Caco-2 (cell line): ENCODE measurements at regions not wholly inside any gene's neighbourhood (a gene's known extent, or its start where the extent isn't known, plus 50 kb on each side); places are given as distances from the start of the nearest gene placed in this dataset.

Experiments
- BruUV-seq: library from RNA; stranded (reverse); fragments of 400-500 nt; replicated peaks from 2 replicates; lab custom pipeline; 2021; lab: Mats Ljungman, UMichigan
- CTCF ChIA-PET: fragments of 300-600 bp; sonication (Branson Sonifier 250); formaldehyde crosslinking; loops from one replicate; lab custom pipeline; 2022; ENCODE audit warnings: antibody characterized with exemption; lab: Charles Lee
- POLR2A ChIA-PET: fragments of 300-600 bp; sonication (Branson Sonifier 250); formaldehyde crosslinking; loops from one replicate; lab custom pipeline; 2022; ENCODE audit warnings: antibody characterized with exemption; lab: Charles Lee
- DNase-seq, 2 experiments: peaks; one replicate each; pipeline versions ENCODE4 v3.0.0 to v3.0.0-alpha.2; 2020 to 2022
- H3K27me3 ChIP-seq: replicated peaks from 2 replicates; pipeline ENCODE4 v1.6.0; 2011; ENCODE audit warnings: low read length; ENCODE audit not compliant: control insufficient read depth, insufficient read depth
- H3K36me3 ChIP-seq: 2 replicates; pipeline ENCODE4 v1.5.1; 2011; ENCODE audit warnings: low read length; ENCODE audit not compliant: control insufficient read depth, insufficient read depth
- H3K4me1 ChIP-seq: fragments of 250-450 bp; sonication (Bioruptor Pico); 2 replicates; pipeline ENCODE4 v1.5.1; 2020; ENCODE audit warnings: mild to moderate bottlenecking
- H3K4me3 ChIP-seq: 2 replicates; pipeline ENCODE4 v1.5.1; 2011; ENCODE audit warnings: low read depth, mild to moderate bottlenecking, control low read depth, low read length
- H3K9me3 ChIP-seq: fragments of 250-450 bp; sonication (Bioruptor Pico); 2 replicates; pipeline ENCODE4 v1.5.1; 2020; ENCODE audit warnings: mild to moderate bottlenecking, moderate library complexity
- H3K27ac Mint-ChIP-seq: one replicate; pipeline ENCODE4 v1.8.0; 2022; ENCODE audit warnings: mixed read lengths; ENCODE audit not compliant: unreplicated experiment
- H3K27me3 Mint-ChIP-seq: one replicate; pipeline ENCODE4 v1.8.0; 2022; ENCODE audit warnings: mixed read lengths; ENCODE audit not compliant: insufficient read depth, unreplicated experiment
- H3K36me3 Mint-ChIP-seq: one replicate; pipeline ENCODE4 v1.8.0; 2022; ENCODE audit warnings: mild to moderate bottlenecking, mixed read lengths; ENCODE audit not compliant: insufficient read depth, unreplicated experiment
- H3K4me1 Mint-ChIP-seq: one replicate; pipeline ENCODE4 v1.8.0; 2022; ENCODE audit warnings: low read depth, mixed read lengths; ENCODE audit not compliant: unreplicated experiment
- H3K4me3 Mint-ChIP-seq: one replicate; pipeline ENCODE4 v1.8.0; 2022; ENCODE audit warnings: mild to moderate bottlenecking, moderate library complexity, mixed read lengths; ENCODE audit not compliant: unreplicated experiment
- H3K9me3 Mint-ChIP-seq: one replicate; pipeline ENCODE4 v1.8.0; 2022; ENCODE audit warnings: mixed read lengths; ENCODE audit not compliant: unreplicated experiment
- intact Hi-C: fragments of 100-400 bp; cut with micrococcal nuclease; formaldehyde crosslinking; loops from one replicate; pipeline ENCODE4 v1.10.0; 2022; ENCODE audit not compliant: unreplicated experiment
- TF ChIP-seq, protein P1 (sequence below), 2 experiments: fragments of 200-600 bp in 1 of 2; IDR thresholded peaks; 1 replicate in 1 of 2; 2 replicates in 1 of 2; pipeline versions ENCODE4 v1.5.1 to v1.8.0; 2011 to 2022; ENCODE audit warnings: antibody characterized with exemption in 1 of 2, control low read depth in 1 of 2, inconsistent platforms in 1 of 2, low read depth in 1 of 2, low read length in 1 of 2, mild to moderate bottlenecking in 1 of 2, moderate library complexity in 1 of 2; ENCODE audit not compliant: insufficient read depth in 1 of 2, severe bottlenecking in 1 of 2, unreplicated experiment in 1 of 2

DNA sequence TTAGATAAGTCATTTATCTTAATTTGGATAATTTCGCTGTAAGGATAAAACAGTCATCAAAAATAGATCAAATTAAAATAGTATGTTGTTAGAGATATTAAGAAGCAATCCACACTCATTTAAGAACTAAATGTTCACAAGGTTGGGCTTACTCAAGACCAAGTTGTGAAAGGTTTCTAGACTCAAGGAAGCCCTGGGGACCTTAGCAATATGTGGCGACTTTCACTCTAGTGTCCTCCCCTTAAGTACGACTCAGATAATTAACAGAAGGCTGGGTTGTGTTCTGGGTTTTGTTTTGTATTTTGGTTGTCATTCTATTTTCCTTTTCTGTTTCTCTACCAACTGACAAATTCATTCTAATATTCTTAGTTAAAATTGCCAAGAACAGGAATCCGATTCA, 1008.0 kb downstream of the PCDH9 start:
- CTCF ChIA-PET, result no interaction called here
- no TSS peak for BruUV-seq
- H3K36me3 ChIP-seq, result no peaks in the 10 kb centered on the region
- POLR2A ChIA-PET, result no interaction called here
- Mint-ChIP-seq H3K4me1 (no peaks in the 10 kb centered on the region), H3K4me3 (no peak overlapping the region), H3K27ac (no peak overlapping the region), H3K36me3 (no peaks in the 10 kb centered on the region), H3K27me3 (peaks cover 3% of the 10 kb centered on the region), H3K9me3 (no peaks in the 10 kb centered on the region)
- no peaks in the 10 kb centered on the region for H3K4me1 ChIP-seq
- H3K27me3 ChIP-seq, result no peaks in the 10 kb centered on the region
- DNase-seq, result no peak
- H3K4me3 ChIP-seq, result no peak overlapping the region
- TF ChIP-seq, protein P1, sequence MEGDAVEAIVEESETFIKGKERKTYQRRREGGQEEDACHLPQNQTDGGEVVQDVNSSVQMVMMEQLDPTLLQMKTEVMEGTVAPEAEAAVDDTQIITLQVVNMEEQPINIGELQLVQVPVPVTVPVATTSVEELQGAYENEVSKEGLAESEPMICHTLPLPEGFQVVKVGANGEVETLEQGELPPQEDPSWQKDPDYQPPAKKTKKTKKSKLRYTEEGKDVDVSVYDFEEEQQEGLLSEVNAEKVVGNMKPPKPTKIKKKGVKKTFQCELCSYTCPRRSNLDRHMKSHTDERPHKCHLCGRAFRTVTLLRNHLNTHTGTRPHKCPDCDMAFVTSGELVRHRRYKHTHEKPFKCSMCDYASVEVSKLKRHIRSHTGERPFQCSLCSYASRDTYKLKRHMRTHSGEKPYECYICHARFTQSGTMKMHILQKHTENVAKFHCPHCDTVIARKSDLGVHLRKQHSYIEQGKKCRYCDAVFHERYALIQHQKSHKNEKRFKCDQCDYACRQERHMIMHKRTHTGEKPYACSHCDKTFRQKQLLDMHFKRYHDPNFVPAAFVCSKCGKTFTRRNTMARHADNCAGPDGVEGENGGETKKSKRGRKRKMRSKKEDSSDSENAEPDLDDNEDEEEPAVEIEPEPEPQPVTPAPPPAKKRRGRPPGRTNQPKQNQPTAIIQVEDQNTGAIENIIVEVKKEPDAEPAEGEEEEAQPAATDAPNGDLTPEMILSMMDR (IDR thresholded peaks at IDR 0.05; ENCODE audit: insufficient read depth in 1 of 2, low read depth in 1 of 2, low read length in 1 of 2, severe bottlenecking in 1 of 2, unreplicated experiment in 1 of 2), result no peak
- intact Hi-C loops, result no loop called here
- H3K9me3 ChIP-seq, result no peaks in the 10 kb centered on the region

GRCh38 chr13:66219506-66219905, 1010.6 kb downstream of the PCDH9 start:
- POLR2A ChIA-PET, result no interaction called here
- Histone ChIP-seq H3K4me1 (no peaks in the 10 kb centered on the region), H3K36me3 (no peaks in the 10 kb centered on the region), H3K9me3 (no peaks in the 10 kb centered on the region), H3K27me3 (no peaks in the 10 kb centered on the region), H3K4me3 (no peak overlapping the region)
- TF ChIP-seq, protein P1 (IDR thresholded peaks at IDR 0.05; ENCODE audit: insufficient read depth in 1 of 2, low read depth in 1 of 2, low read length in 1 of 2, severe bottlenecking in 1 of 2, unreplicated experiment in 1 of 2), result no peak
- H3K27me3 Mint-ChIP-seq, result peaks cover 5% of the 10 kb centered on the region
- H3K36me3 Mint-ChIP-seq, result no peaks in the 10 kb centered on the region
- H3K4me1 Mint-ChIP-seq, result no peaks in the 10 kb centered on the region
- H3K4me3 Mint-ChIP-seq, result no peak overlapping the region
- intact Hi-C loops, result no loop called here
- no peak overlapping the region for H3K27ac Mint-ChIP-seq
- CTCF ChIA-PET, result no interaction called here
- DNase-seq, result no peak
- no peaks in the 10 kb centered on the region for H3K9me3 Mint-ChIP-seq
- BruUV-seq, result no TSS peak

- TF ChIP-seq, protein P1 (IDR thresholded peaks at IDR 0.05; ENCODE audit: insufficient read depth in 1 of 2, low read depth in 1 of 2, low read length in 1 of 2, severe bottlenecking in 1 of 2, unreplicated experiment in 1 of 2), result no peak
- BruUV-seq, result no TSS peak
- Histone ChIP-seq H3K27me3 (no peaks in the 10 kb centered on the region), H3K4me1 (no peaks in the 10 kb centered on the region), H3K4me3 (no peak overlapping the region), H3K9me3 (no peaks in the 10 kb centered on the region), H3K36me3 (no peaks in the 10 kb centered on the region)
- no peaks in the 10 kb centered on the region for H3K4me1 Mint-ChIP-seq
- CTCF ChIA-PET, result no interaction called here
- intact Hi-C loops, result no loop called here
- H3K36me3 Mint-ChIP-seq, result no peaks in the 10 kb centered on the region
- DNase-seq, result no peak
- no peak overlapping the region for H3K4me3 Mint-ChIP-seq
- POLR2A ChIA-PET, result no interaction called here
- no peak overlapping the region for H3K27ac Mint-ChIP-seq
- no peaks in the 10 kb centered on the region for H3K9me3 Mint-ChIP-seq
- peaks cover 5% of the 10 kb centered on the region for H3K27me3 Mint-ChIP-seq
Measured at GRCh38 chr13:66218583-66218982, 1011.6 kb downstream of the PCDH9 start.
